ENCODE measurements at regions not wholly inside any gene's neighbourhood (a gene's known extent, or its start where the extent isn't known, plus 50 kb on each side); places are given as distances from the start of the nearest gene placed in this dataset.

DNA sequence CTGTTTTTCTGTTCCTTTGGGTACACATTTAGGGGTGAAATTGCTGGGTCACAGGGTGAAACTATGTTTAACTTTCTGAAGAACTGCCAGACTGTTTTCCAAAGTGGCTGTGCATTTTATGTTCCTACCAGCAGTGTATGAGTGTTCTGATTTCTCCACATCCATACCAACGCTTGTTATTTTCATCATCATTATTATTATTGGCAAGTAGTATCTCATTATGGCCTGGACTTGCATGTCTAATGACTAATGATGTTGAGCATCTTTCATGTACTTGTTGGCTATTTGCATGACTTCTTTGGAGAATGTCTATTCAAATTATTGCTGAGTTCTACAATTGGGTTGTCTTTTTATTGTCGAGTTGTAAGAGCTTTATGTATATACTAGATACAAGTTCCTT, 321.8 kb upstream of the HTR2A start:
- TF ChIP-seq, protein P1, sequence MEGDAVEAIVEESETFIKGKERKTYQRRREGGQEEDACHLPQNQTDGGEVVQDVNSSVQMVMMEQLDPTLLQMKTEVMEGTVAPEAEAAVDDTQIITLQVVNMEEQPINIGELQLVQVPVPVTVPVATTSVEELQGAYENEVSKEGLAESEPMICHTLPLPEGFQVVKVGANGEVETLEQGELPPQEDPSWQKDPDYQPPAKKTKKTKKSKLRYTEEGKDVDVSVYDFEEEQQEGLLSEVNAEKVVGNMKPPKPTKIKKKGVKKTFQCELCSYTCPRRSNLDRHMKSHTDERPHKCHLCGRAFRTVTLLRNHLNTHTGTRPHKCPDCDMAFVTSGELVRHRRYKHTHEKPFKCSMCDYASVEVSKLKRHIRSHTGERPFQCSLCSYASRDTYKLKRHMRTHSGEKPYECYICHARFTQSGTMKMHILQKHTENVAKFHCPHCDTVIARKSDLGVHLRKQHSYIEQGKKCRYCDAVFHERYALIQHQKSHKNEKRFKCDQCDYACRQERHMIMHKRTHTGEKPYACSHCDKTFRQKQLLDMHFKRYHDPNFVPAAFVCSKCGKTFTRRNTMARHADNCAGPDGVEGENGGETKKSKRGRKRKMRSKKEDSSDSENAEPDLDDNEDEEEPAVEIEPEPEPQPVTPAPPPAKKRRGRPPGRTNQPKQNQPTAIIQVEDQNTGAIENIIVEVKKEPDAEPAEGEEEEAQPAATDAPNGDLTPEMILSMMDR (IDR thresholded peaks at IDR 0.05), result no peak
- TF ChIP-seq POLR2A (IDR thresholded peaks at IDR 0.05) (no peak), POLR2AphosphoS5 (IDR thresholded peaks at IDR 0.05; ENCODE audit: insufficient read depth in 1 of 2, low read depth in 1 of 2) (no peak)

Data from vagina (tissue), 2 donors.